SK-N-SH treated with all-trans-retinoic acid at 6 μM for 48 hours (cell line): ENCODE measurements at regions not wholly inside any gene's neighbourhood (a gene's known extent, or its start where the extent isn't known, plus 50 kb on each side); places are given as distances from the start of the nearest gene placed in this dataset.

ENCODE experiments used
- ARNTL ChIP-seq: fragments of 450-650 bp; formaldehyde crosslinking; IDR thresholded peaks from 2 replicates; pipeline ENCODE4 v1.5.0; 2020; ENCODE audit warnings: low read depth, mild to moderate bottlenecking, moderate library complexity, borderline replicate concordance
- ESRRG ChIP-seq: fragments of 250-450 bp; sonication (Bioruptor Pico); IDR thresholded peaks from 2 replicates; pipeline ENCODE4 v1.6.1; 2021; ENCODE audit warnings: mild to moderate bottlenecking
- GLIS3 ChIP-seq: fragments of 250-450 bp; sonication (Bioruptor Pico); IDR thresholded peaks from 2 replicates; pipeline ENCODE4 v1.5.0; 2020; ENCODE audit warnings: mild to moderate bottlenecking, moderate library complexity
- RARB ChIP-seq: fragments of 250-450 bp; sonication (Bioruptor Pico); IDR thresholded peaks from 2 replicates; pipeline ENCODE4 v1.8.0; 2021; ENCODE audit warnings: mild to moderate bottlenecking, moderate library complexity
- SNAI2 ChIP-seq: fragments of 250-450 bp; sonication (Bioruptor Pico); IDR thresholded peaks from 2 replicates; pipeline ENCODE4 v1.5.0; 2020; ENCODE audit warnings: mild to moderate bottlenecking, moderate library complexity
- TCF4 ChIP-seq: fragments of 250-450 bp; sonication (Bioruptor Pico); IDR thresholded peaks from 2 replicates; pipeline ENCODE4 v1.8.0; 2021; ENCODE audit warnings: mild to moderate bottlenecking, moderate library complexity, borderline replicate concordance
- ZFP3 ChIP-seq: fragments of 250-450 bp; sonication (Bioruptor Pico); IDR thresholded peaks from 2 replicates; pipeline ENCODE4 v1.5.0; 2020; ENCODE audit warnings: mild to moderate bottlenecking, moderate library complexity
- ZNF8 ChIP-seq: fragments of 450-650 bp; formaldehyde crosslinking; IDR thresholded peaks from 2 replicates; pipeline ENCODE4 v1.5.0; 2020; ENCODE audit warnings: mild to moderate bottlenecking, moderate library complexity
- TF ChIP-seq, protein P1 (sequence below): fragments of 250-450 bp; sonication (Bioruptor Pico); IDR thresholded peaks from 2 replicates; pipeline ENCODE4 v1.5.1; 2020; ENCODE audit warnings: low read depth, mild to moderate bottlenecking, moderate library complexity
- TF ChIP-seq, protein P2 (sequence below): fragments of 250-450 bp; sonication (Bioruptor Pico); IDR thresholded peaks from 2 replicates; pipeline ENCODE4 v1.8.0; 2020; ENCODE audit warnings: mild to moderate bottlenecking, moderate library complexity, borderline replicate concordance

- TF ChIP-seq TCF4 (CRISPR knock-in tag) (no peak), ESRRG (CRISPR knock-in tag) (no peak), SNAI2 (CRISPR knock-in tag) (no peak), ZFP3 (CRISPR knock-in tag) (no peak), ARNTL (no peak), RARB (CRISPR knock-in tag) (no peak), GLIS3 (CRISPR knock-in tag) (no peak), ZNF8 (CRISPR knock-in tag) (no peak)
- TF ChIP-seq, protein P1, sequence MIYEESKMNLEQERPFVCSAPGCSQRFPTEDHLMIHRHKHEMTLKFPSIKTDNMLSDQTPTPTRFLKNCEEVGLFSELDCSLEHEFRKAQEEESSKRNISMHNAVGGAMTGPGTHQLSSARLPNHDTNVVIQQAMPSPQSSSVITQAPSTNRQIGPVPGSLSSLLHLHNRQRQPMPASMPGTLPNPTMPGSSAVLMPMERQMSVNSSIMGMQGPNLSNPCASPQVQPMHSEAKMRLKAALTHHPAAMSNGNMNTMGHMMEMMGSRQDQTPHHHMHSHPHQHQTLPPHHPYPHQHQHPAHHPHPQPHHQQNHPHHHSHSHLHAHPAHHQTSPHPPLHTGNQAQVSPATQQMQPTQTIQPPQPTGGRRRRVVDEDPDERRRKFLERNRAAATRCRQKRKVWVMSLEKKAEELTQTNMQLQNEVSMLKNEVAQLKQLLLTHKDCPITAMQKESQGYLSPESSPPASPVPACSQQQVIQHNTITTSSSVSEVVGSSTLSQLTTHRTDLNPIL (CRISPR knock-in tag) = no peak
- TF ChIP-seq, protein P2, sequence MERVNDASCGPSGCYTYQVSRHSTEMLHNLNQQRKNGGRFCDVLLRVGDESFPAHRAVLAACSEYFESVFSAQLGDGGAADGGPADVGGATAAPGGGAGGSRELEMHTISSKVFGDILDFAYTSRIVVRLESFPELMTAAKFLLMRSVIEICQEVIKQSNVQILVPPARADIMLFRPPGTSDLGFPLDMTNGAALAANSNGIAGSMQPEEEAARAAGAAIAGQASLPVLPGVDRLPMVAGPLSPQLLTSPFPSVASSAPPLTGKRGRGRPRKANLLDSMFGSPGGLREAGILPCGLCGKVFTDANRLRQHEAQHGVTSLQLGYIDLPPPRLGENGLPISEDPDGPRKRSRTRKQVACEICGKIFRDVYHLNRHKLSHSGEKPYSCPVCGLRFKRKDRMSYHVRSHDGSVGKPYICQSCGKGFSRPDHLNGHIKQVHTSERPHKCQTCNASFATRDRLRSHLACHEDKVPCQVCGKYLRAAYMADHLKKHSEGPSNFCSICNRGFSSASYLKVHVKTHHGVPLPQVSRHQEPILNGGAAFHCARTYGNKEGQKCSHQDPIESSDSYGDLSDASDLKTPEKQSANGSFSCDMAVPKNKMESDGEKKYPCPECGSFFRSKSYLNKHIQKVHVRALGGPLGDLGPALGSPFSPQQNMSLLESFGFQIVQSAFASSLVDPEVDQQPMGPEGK = no peak
Measured at GRCh38 chr2:203646266-203646864, 60.1 kb upstream of the CD28 start.
